ENCODE measurements at regions not wholly inside any gene's neighbourhood (a gene's known extent, or its start where the extent isn't known, plus 50 kb on each side); places are given as distances from the start of the nearest gene placed in this dataset.

DNA sequence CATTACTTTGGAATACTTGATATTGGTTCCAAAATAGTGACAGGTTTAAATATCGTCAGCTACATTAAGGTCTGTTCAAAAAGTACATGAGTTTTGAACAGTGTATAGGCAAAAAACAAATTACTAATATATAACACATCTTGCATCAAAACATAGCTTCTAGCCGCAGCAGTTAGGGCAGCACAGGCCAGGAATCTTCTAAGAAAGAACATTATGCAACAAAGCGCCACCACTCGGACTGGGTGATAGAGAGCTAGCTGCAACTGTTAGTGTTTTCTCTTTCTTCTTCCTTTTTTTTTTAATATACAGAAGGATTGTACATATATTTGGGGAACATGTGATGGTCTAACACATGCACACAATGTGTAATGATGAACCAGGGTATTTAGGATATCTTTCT is 504.5 kb downstream of the NR2F1-AS1 start:
- no peak for TF ChIP-seq CTCF (IDR thresholded peaks at IDR 0.05)
- TF ChIP-seq EZH2 (IDR thresholded peaks at IDR 0.05; ENCODE audit: borderline replicate concordance, insufficient read depth, low read depth, low read length, poor library complexity, severe bottlenecking) = no peak

Data from B cell (primary cell).